H9 (cell line): ENCODE measurements at regions not wholly inside any gene's neighbourhood (a gene's known extent, or its start where the extent isn't known, plus 50 kb on each side); places are given as distances from the start of the nearest gene placed in this dataset.

Source experiments
- DNase-seq: peaks from one replicate; pipeline ENCODE4 v3.0.0-alpha.2; 2017
- H2AFZ ChIP-seq: one replicate; pipeline ENCODE4 v1.6.1; 2013; ENCODE audit warnings: mild to moderate bottlenecking, low read length, control low read depth, moderate library complexity
- H2AK5ac ChIP-seq: 2 replicates; pipeline ENCODE4 v1.6.1; 2013; ENCODE audit warnings: low read length, control low read depth, mixed read lengths; ENCODE audit not compliant: insufficient read length
- H2BK120ac ChIP-seq: one replicate; pipeline ENCODE4 v1.6.1; 2013; ENCODE audit warnings: low read depth, mild to moderate bottlenecking, low read length, control low read depth, inconsistent platforms; ENCODE audit not compliant: poor library complexity, severe bottlenecking
- H2BK12ac ChIP-seq: 2 replicates; pipeline ENCODE4 v1.6.1; 2013; ENCODE audit warnings: low read length, control low read depth, mixed read lengths, low read depth; ENCODE audit not compliant: insufficient read length
- H2BK15ac ChIP-seq: 2 replicates; pipeline ENCODE4 v1.6.1; 2013; ENCODE audit warnings: low read depth, low read length, control low read depth
- H2BK20ac ChIP-seq: one replicate; pipeline ENCODE4 v1.6.1; 2013; ENCODE audit warnings: low read depth, mild to moderate bottlenecking, low read length, control low read depth, inconsistent platforms; ENCODE audit not compliant: poor library complexity, severe bottlenecking
- H2BK5ac ChIP-seq: 2 replicates; pipeline ENCODE4 v1.6.1; 2013; ENCODE audit warnings: low read length, control low read depth, mixed read lengths; ENCODE audit not compliant: insufficient read length
- H3K14ac ChIP-seq: 2 replicates; pipeline ENCODE4 v1.6.1; 2013; ENCODE audit warnings: low read length, control low read depth; ENCODE audit not compliant: insufficient read depth
- H3K18ac ChIP-seq: 2 replicates; pipeline ENCODE4 v1.6.1; 2013; ENCODE audit warnings: low read depth, mild to moderate bottlenecking, mixed read lengths, low read length, control low read depth; ENCODE audit not compliant: insufficient read length
- H3K23ac ChIP-seq: 2 replicates; pipeline ENCODE4 v1.6.1; 2013; ENCODE audit warnings: low read length, control low read depth, mixed read lengths, low read depth; ENCODE audit not compliant: insufficient read length
- H3K23me2 ChIP-seq: 2 replicates; pipeline ENCODE4 v1.6.1; 2013; ENCODE audit warnings: low read depth, mild to moderate bottlenecking, mixed read lengths, low read length, control low read depth; ENCODE audit not compliant: insufficient read length, poor library complexity, severe bottlenecking
- H3K27ac ChIP-seq: 2 replicates; pipeline ENCODE4 v1.5.1; 2013; ENCODE audit warnings: low read length, control low read depth, mixed read lengths, low read depth; ENCODE audit not compliant: insufficient read length
- H3K27me3 ChIP-seq: 2 replicates; pipeline ENCODE4 v1.6.1; 2013; ENCODE audit warnings: low read length, control low read depth, inconsistent platforms; ENCODE audit not compliant: insufficient read depth
- H3K4ac ChIP-seq: 2 replicates; pipeline ENCODE4 v1.6.1; 2013; ENCODE audit warnings: low read depth, mild to moderate bottlenecking, control low read depth, inconsistent platforms, low read length, moderate library complexity
- H3K4me1 ChIP-seq: 2 replicates; pipeline ENCODE4 v1.6.1; 2013; ENCODE audit warnings: low read length, control low read depth, inconsistent platforms; ENCODE audit not compliant: insufficient read depth
- H3K4me2 ChIP-seq: 2 replicates; pipeline ENCODE4 v1.6.1; 2013; ENCODE audit warnings: low read length, control low read depth, mixed read lengths; ENCODE audit not compliant: insufficient read length, insufficient read depth
- H3K56ac ChIP-seq: 2 replicates; pipeline ENCODE4 v1.6.1; 2013; ENCODE audit warnings: low read depth, mild to moderate bottlenecking, mixed read lengths, low read length, control low read depth; ENCODE audit not compliant: insufficient read length
- H3K79me1 ChIP-seq: 2 replicates; pipeline ENCODE4 v1.6.1; 2013; ENCODE audit warnings: low read depth, mild to moderate bottlenecking, moderate library complexity, low read length, control low read depth, inconsistent platforms; ENCODE audit not compliant: insufficient read depth, poor library complexity, severe bottlenecking
- H3K79me2 ChIP-seq: 2 replicates; pipeline ENCODE4 v1.6.1; 2013; ENCODE audit warnings: low read length, control low read depth, inconsistent platforms; ENCODE audit not compliant: insufficient read depth
- H3K9ac ChIP-seq: 2 replicates; pipeline ENCODE4 v1.6.1; 2013; ENCODE audit warnings: low read length, control low read depth, mixed read lengths; ENCODE audit not compliant: insufficient read length; ENCODE audit errors: extremely low read depth
- H3K9me3 ChIP-seq: one replicate; pipeline ENCODE4 v1.6.1; 2013; ENCODE audit warnings: low read depth, low read length, inconsistent platforms; ENCODE audit not compliant: control insufficient read depth
- H3T11ph ChIP-seq: one replicate; pipeline ENCODE4 v1.6.1; 2013; ENCODE audit warnings: mild to moderate bottlenecking, low read length, control low read depth, inconsistent platforms
- H4K20me1 ChIP-seq: one replicate; pipeline ENCODE4 v1.6.1; 2013; ENCODE audit not compliant: control insufficient read depth, insufficient read length, insufficient read depth
- H4K5ac ChIP-seq: 2 replicates; pipeline ENCODE4 v1.6.1; 2013; ENCODE audit warnings: low read depth, mild to moderate bottlenecking, mixed read lengths, low read length, control low read depth; ENCODE audit not compliant: insufficient read length
- H4K8ac ChIP-seq: replicated peaks from 2 replicates; pipeline ENCODE4 v1.6.1; 2013; ENCODE audit warnings: low read length, control low read depth, mixed read lengths, low read depth; ENCODE audit not compliant: insufficient read length
- H4K91ac ChIP-seq: 2 replicates; pipeline ENCODE4 v1.6.1; 2013; ENCODE audit warnings: low read depth, mild to moderate bottlenecking, moderate library complexity, mixed read lengths, low read length, control low read depth; ENCODE audit not compliant: insufficient read length
- H3K27ac Mint-ChIP-seq, 3 experiments: 2 replicates in 2 of 3; 3 replicates in 1 of 3; pipeline ENCODE4 v1.8.0; 2020 to 2021; ENCODE audit warnings: mixed read lengths in 3 of 3, mild to moderate bottlenecking in 1 of 3, moderate library complexity in 1 of 3
- H3K27me3 Mint-ChIP-seq: 2 replicates; pipeline ENCODE4 v1.8.0; 2021; ENCODE audit warnings: low read depth, mild to moderate bottlenecking, moderate library complexity, mixed read lengths
- H3K36me3 Mint-ChIP-seq, 3 experiments: 2 replicates in 2 of 3; 3 replicates in 1 of 3; pipeline ENCODE4 v1.8.0; 2020 to 2021; ENCODE audit warnings: low read depth in 3 of 3, mixed read lengths in 3 of 3; ENCODE audit not compliant: insufficient read depth in 1 of 3
- H3K4me1 Mint-ChIP-seq, 2 experiments: 2 replicates each; pipeline ENCODE4 v1.8.0; 2020; ENCODE audit warnings: mixed read lengths in 2 of 2
- H3K4me3 Mint-ChIP-seq, 2 experiments: 2 replicates in 1 of 2; 3 replicates in 1 of 2; pipeline ENCODE4 v1.8.0; 2020 to 2021; ENCODE audit warnings: mild to moderate bottlenecking in 2 of 2, mixed read lengths in 2 of 2, moderate library complexity in 1 of 2
- H3K9me3 Mint-ChIP-seq, 2 experiments: 2 replicates in 1 of 2; 3 replicates in 1 of 2; pipeline ENCODE4 v1.8.0; 2020; ENCODE audit warnings: mild to moderate bottlenecking in 2 of 2, mixed read lengths in 2 of 2, moderate library complexity in 1 of 2
- CTCF ChIP-seq: fragments of 200-600 bp; sonication (generic); conservative IDR thresholded peaks from 3 replicates; pipeline ENCODE4 v1.8.0; 2021; ENCODE audit warnings: antibody characterized with exemption, mild to moderate bottlenecking
- WGBS: extraction: QIAGEN DNeasy Blood & Tissue Kit; methylation state at CpG from one replicate; pipeline ENCODE4 v1.1.7; 2013; ENCODE audit warnings: missing lambda C conversion rate, low lambda C conversion rate, mixed read lengths; ENCODE audit not compliant: insufficient read length; ENCODE audit errors: extremely low coverage; 5-methylcytosine and 5-hydroxymethylcytosine counted together

- no peaks in the 10 kb centered on the region; a peak in 1 of 7 replicates for H3K36me3 Mint-ChIP-seq
- Histone ChIP-seq H2BK120ac (no peak overlapping the region), H3K27me3 (no peaks in the 10 kb centered on the region), H3K27ac (no peak overlapping the region), H3K4me2 (no peak overlapping the region), H4K8ac (no peak overlapping the region), H3K4me1 (no peaks in the 10 kb centered on the region; the same call in 1 of the 2 replicates), H3K18ac (no peak overlapping the region), H3K9ac (no peak overlapping the region), H3T11ph (no peak overlapping the region), H3K9me3 (no peaks in the 10 kb centered on the region), H3K4ac (no peak overlapping the region), H2BK12ac (no peak overlapping the region), H3K14ac (no peak overlapping the region), H3K23me2 (no peaks in the 10 kb centered on the region), H3K23ac (no peak overlapping the region), H2BK15ac (no peak overlapping the region), H2AFZ (no peak overlapping the region), H4K91ac (no peak overlapping the region), H3K56ac (no peak overlapping the region), H2AK5ac (no peak overlapping the region), H3K79me1 (no peaks in the 10 kb centered on the region), H2BK5ac (no peak overlapping the region), H4K5ac (no peak overlapping the region), H3K79me2 (no peaks in the 10 kb centered on the region), H4K20me1 (no peaks in the 10 kb centered on the region), H2BK20ac (no peak overlapping the region)
- H3K27ac Mint-ChIP-seq, result no peak overlapping the region
- no peaks in the 10 kb centered on the region; a peak in 1 of 5 replicates for H3K9me3 Mint-ChIP-seq
- peaks cover 24 to 32% of the 10 kb centered on the region in 2 experiments for H3K4me1 Mint-ChIP-seq
- no peak for TF ChIP-seq CTCF
- no peak overlapping the region for H3K4me3 Mint-ChIP-seq
- no peak for DNase-seq
- no peaks in the 10 kb centered on the region for H3K27me3 Mint-ChIP-seq
- WGBS, result 100% methylated on average over 1 of the region's 2 CpGs
These were observed 1087.1 kb downstream of the C4orf33 start for GRCh38 chr4:130183096-130183495.
